Right cardiac atrium (tissue), 5 donors: ENCODE measurements at regions not wholly inside any gene's neighbourhood (a gene's known extent, or its start where the extent isn't known, plus 50 kb on each side); places are given as distances from the start of the nearest gene placed in this dataset.
"Not testable (repeated sequence)": the region's sequence is repeated elsewhere in the genome, so short reads cannot be mapped to it uniquely, and the experiment has no call there.

Source experiments
- ATAC-seq, 2 donors: fragments of 200-7000 bp; cut with Tn5 transposase; one replicate each; pipeline versions ENCODE4 v1.8.0 to v1.9.1; 2020; ENCODE audit warnings: moderate library complexity in 2 of 2, mild to moderate bottlenecking in 1 of 2
- DNase-seq, 3 donors: peaks; one replicate each; pipeline ENCODE4 v3.0.0-alpha.2; 2020
- H3K27ac ChIP-seq: one replicate; pipeline ENCODE4 v1.5.1; 2013; ENCODE audit warnings: mild to moderate bottlenecking, low read length, control low read depth, moderate library complexity
- H3K27me3 ChIP-seq: one replicate; pipeline ENCODE4 v1.6.1; 2013; ENCODE audit not compliant: control insufficient read depth, insufficient read depth
- H3K4me1 ChIP-seq: one replicate; pipeline ENCODE4 v1.6.1; 2013; ENCODE audit warnings: low read length; ENCODE audit not compliant: control insufficient read depth, insufficient read depth
- H3K4me3 ChIP-seq: one replicate; pipeline ENCODE4 v1.5.1; 2013; ENCODE audit warnings: low read length, control low read depth
- H3K9me3 ChIP-seq: one replicate; pipeline ENCODE4 v1.6.1; 2013; ENCODE audit warnings: low read length; ENCODE audit not compliant: control insufficient read depth
- WGBS: extraction: QIAGEN DNeasy Blood & Tissue Kit; methylation state at CpG from one replicate; pipeline ENCODE4 v1.1.7; 2013; 5-methylcytosine and 5-hydroxymethylcytosine counted together
- intact Hi-C, 4 donors: fragments of 100-400 bp; cut with DNase I; formaldehyde crosslinking; loops; one replicate each; pipeline versions ENCODE4 v1.11.0 to v1.14.0; 2022 to 2023
- donor health status: healthy with polysubstance abuse.
- donor health status: DM: no; HTN: yes; CAD: no.
- donor health status: DM: no; HTN: no; CAD: no.
- donor health status: DM: no; HTN: yes; CAD: no; lungs with severe emphysema.
- donor health status: DM: yes; HTN: yes; CAD: no.

DNA sequence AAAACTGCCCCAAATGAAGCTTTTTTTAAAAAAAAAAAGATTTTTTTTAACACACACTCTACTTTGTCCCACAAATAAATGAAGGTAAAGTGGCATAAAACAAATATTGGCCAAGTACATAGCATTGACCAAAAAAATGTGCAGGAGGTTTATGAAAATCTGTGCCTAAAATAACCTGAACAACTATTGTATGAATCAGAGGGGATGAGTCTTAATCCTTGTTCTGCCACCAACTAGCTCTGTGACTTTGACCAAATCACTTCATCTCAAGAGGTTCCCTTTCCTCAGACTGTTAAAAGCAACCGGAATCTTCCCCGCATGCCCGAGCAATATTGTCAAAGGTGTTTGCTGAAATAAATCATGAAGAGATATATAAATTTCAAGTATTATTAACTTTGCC, 150.4 kb upstream of the NEBL start:
- no peak for ATAC-seq
- WGBS, result 94% methylated on average over 3 of the region's 3 CpGs
- intact Hi-C loops, result no loop called here

DNA sequence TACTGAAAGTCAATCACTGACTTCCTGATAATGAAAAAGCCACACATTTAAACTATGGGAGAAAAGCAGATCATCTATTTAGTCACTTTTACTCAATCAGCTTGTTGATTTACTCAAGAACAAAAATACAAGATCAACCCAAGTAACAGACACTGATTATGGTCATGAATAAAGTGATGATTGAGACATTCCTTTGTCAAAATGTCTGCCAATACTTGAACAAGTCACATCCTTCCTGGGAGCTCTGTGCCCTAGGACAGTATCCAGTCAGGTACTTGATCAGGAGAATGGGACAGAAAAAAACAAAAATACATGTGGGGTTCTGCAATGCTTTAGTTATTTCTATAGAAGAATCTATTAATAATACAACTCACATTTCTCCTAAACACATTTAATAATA, 150.0 kb upstream of the NEBL start:
- Histone ChIP-seq H3K27ac (no peak overlapping the region), H3K4me1 (no peaks in the 10 kb centered on the region), H3K27me3 (no peaks in the 10 kb centered on the region), H3K4me3 (no peak overlapping the region), H3K9me3 (no peaks in the 10 kb centered on the region)
- ATAC-seq (no peak), DNase-seq (no peak)
- intact Hi-C loops, result no loop called here

More for the DNA sequence above, 150.4 kb upstream of the NEBL start:
- Histone ChIP-seq H3K9me3 (no peaks in the 10 kb centered on the region), H3K27me3 (no peaks in the 10 kb centered on the region), H3K27ac (no peak overlapping the region), H3K4me1 (no peaks in the 10 kb centered on the region), H3K4me3 (no peak overlapping the region)
- DNase-seq, result no peak

DNA sequence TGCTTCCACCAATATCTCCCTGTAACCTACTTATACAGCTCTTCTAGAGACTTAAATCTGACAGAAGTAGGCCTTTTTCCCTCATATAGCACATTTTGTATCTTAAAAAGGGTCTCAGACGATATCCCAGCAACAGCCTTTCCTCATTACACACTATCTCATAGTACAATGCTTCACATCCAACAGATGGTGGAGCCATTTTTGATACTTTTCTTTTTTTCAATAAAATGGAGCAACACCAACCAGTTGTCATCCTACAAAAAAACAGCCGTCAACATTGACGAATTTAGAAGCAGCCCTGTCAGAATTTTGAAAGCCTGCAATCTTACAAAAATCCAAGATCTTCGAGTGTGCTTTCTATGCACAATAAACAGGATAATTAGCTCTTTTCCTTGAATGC, 145.9 kb upstream of the NEBL start:
- Histone ChIP-seq H3K4me3 (no peak overlapping the region), H3K9me3 (no peaks in the 10 kb centered on the region), H3K4me1 (no peaks in the 10 kb centered on the region), H3K27ac (no peak overlapping the region), H3K27me3 (no peaks in the 10 kb centered on the region)
- intact Hi-C loops, result no loop called here
- ATAC-seq, result no peak
- 81% methylated on average over 4 of the region's 4 CpGs for WGBS
- no peak for DNase-seq

- no peaks in the 10 kb centered on the region for H3K9me3 ChIP-seq
- intact Hi-C loops, result no loop called here
- no peak overlapping the region for H3K4me3 ChIP-seq
- H3K4me1 ChIP-seq, result no peaks in the 10 kb centered on the region
- H3K27me3 ChIP-seq, result no peaks in the 10 kb centered on the region
- whole genome bisulfite sequencing, result 79% methylated on average over 1 of the region's 1 CpG
- H3K27ac ChIP-seq, result no peak overlapping the region
- ATAC-seq (no peak), DNase-seq (no peak)
Measured at GRCh38 chr10:21042536-21042935, 145.4 kb upstream of the NEBL start.

GRCh38 chr10:21041763-21042458, 144.8 kb upstream of the NEBL start:
- intact Hi-C loops, result no loop called here
- no peak overlapping the region for H3K27ac ChIP-seq
- WGBS, result 82% methylated on average over 10 of the region's 10 CpGs
- no peak for ATAC-seq
- H3K27me3 ChIP-seq, result no peaks in the 10 kb centered on the region
- no peaks in the 10 kb centered on the region for H3K9me3 ChIP-seq
- DNase-seq, result no peak
- no peak overlapping the region for H3K4me3 ChIP-seq
- no peaks in the 10 kb centered on the region for H3K4me1 ChIP-seq

DNA sequence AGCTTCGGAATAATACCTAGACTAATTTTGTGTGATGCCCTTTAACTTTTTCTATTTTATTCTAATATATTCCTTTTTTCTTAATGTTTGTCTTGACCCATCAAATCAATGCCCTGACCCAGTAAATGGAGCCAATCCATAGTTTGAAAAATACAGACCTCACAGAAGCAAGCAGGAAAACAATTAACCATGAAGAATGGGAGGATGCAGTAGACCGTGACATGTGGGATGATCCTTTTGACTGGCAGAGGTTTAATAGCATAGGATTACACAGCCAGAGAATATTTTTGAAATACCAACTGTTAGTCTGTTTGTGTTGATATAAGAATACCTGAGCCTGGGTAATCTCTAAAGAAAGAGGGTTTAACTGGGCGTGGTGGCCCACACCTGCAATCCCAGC, 142.6 kb upstream of the NEBL start:
- H3K9me3 ChIP-seq, result no peaks in the 10 kb centered on the region
- H3K27me3 ChIP-seq, result no peaks in the 10 kb centered on the region
- no peak overlapping the region for H3K27ac ChIP-seq
- H3K4me1 ChIP-seq, result no peaks in the 10 kb centered on the region
- H3K4me3 ChIP-seq, result no peak overlapping the region
- WGBS, result 94% methylated on average over 3 of the region's 3 CpGs
- intact Hi-C loops, result no loop called here
- DNase-seq (no peak), ATAC-seq (no peak)

GRCh38 chr10:21036757-21037156, 139.6 kb upstream of the NEBL start:
- intact Hi-C loops, result no loop called here
- no peak overlapping the region for H3K27ac ChIP-seq
- 74% methylated on average over 5 of the region's 5 CpGs for WGBS
- no peak overlapping the region for H3K4me3 ChIP-seq
- no peaks in the 10 kb centered on the region for H3K27me3 ChIP-seq
- no peaks in the 10 kb centered on the region for H3K9me3 ChIP-seq
- no peak for ATAC-seq
- DNase-seq, result no peak
- H3K4me1 ChIP-seq, result no peaks in the 10 kb centered on the region

- H3K9me3 ChIP-seq, DNase-seq, H3K4me1 ChIP-seq, H3K27ac ChIP-seq, H3K4me3 ChIP-seq, ATAC-seq, intact Hi-C loops, H3K27me3 ChIP-seq: not testable (repeated sequence)
- 92% methylated on average over 3 of the region's 3 CpGs for WGBS
Measured at GRCh38 chr10:21034770-21035169, 137.7 kb upstream of the NEBL start.

- Histone ChIP-seq H3K27ac (no peak overlapping the region), H3K4me3 (no peak overlapping the region), H3K27me3 (no peaks in the 10 kb centered on the region), H3K4me1 (no peaks in the 10 kb centered on the region), H3K9me3 (no peaks in the 10 kb centered on the region)
- DNase-seq, result no peak
- 83% methylated on average over 2 of the region's 2 CpGs for WGBS
- no peak for ATAC-seq
- intact Hi-C loops, result no loop called here
Measured at GRCh38 chr10:21034241-21034640, 137.1 kb upstream of the NEBL start.

GRCh38 chr10:21032587-21033319, 135.6 kb upstream of the NEBL start:
- H3K27me3 ChIP-seq, result no peaks in the 10 kb centered on the region
- H3K4me3 ChIP-seq, result no peak overlapping the region
- H3K4me1 ChIP-seq, result no peaks in the 10 kb centered on the region
- ATAC-seq (no peak), DNase-seq (no peak)
- no peak overlapping the region for H3K27ac ChIP-seq
- H3K9me3 ChIP-seq, result no peaks in the 10 kb centered on the region
- 76% methylated on average over 12 of the region's 12 CpGs for WGBS
- intact Hi-C loops, result no loop called here

DNA sequence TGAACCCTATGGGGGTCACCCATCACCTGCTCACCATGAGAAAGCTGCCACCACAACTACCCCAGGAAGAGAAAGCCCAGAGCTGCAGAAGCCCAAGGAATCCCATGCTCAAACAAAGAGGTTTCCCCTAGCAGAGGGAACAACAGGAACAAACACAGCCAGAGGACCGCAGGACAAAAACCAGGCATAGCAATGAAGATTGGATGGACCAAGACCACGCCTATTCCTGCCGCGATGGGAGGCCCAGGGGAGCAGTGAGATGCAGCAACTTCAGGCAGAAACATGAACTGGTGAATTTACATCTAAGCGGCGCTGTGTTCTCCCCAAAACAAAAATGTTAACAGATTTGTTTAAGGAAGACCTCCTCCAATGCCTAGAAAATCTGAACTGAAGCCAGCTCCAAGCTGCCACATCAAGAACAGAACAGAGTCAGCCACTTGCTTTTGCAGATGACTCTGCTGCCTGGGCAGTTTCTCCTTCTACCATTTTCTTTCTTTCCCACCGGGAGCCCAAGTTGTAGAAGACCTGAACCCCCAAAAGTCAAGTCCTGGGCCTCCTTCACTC, 134.2 kb upstream of the NEBL start:
- no peaks in the 10 kb centered on the region for H3K9me3 ChIP-seq
- H3K4me1 ChIP-seq, result no peaks in the 10 kb centered on the region
- no peaks in the 10 kb centered on the region for H3K27me3 ChIP-seq
- no peak for ATAC-seq
- no peak for DNase-seq
- H3K4me3 ChIP-seq, result no peak overlapping the region
- intact Hi-C loops, result no loop called here
- 81% methylated on average over 7 of the region's 7 CpGs for whole genome bisulfite sequencing
- no peak overlapping the region for H3K27ac ChIP-seq
